OCI-LY3 (cell line): ENCODE measurements at regions not wholly inside any gene's neighbourhood (a gene's known extent, or its start where the extent isn't known, plus 50 kb on each side); places are given as distances from the start of the nearest gene placed in this dataset.

Experiments
- CTCF ChIP-seq: fragments of 200-600, 300-600 bp; sonication (generic); IDR thresholded peaks from 2 replicates; pipeline ENCODE4 v1.5.1; 2014; ENCODE audit warnings: antibody characterized with exemption, low read length, low read depth
- EZH2phosphoT487 ChIP-seq: fragments of 200-600 bp; shearing (Covaris generic); IDR thresholded peaks from 2 replicates; pipeline ENCODE4 v1.6.1; 2018; ENCODE audit warnings: antibody characterized with exemption, mixed run types, low read depth

DNA sequence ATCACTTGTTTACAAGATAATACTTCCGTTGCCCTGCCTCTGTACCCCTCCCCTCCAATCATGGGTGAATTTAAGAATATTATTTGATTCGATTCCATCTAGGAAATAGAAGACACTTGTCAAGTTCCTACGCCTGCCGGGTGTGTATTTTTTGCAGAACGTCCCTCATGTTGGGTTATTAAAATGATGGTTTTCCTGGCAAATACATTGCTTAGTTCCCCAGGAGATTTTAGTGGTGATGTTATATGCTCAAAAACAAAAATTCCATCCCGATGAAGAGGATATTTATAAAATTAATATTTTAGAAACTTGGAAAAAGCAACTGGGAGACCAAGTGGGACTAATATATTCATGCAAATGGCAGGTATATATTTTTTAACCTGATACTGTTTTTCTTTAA lies 548.4 kb downstream of the EDEM1 start:
- TF ChIP-seq CTCF: no peak
- no peak for TF ChIP-seq EZH2phosphoT487
